ENCODE measurements at regions not wholly inside any gene's neighbourhood (a gene's known extent, or its start where the extent isn't known, plus 50 kb on each side); places are given as distances from the start of the nearest gene placed in this dataset.
"Not testable (repeated sequence)": the region's sequence is repeated elsewhere in the genome, so short reads cannot be mapped to it uniquely, and the experiment has no call there.

GRCh38 chr2:166727095-166727494 is 161.2 kb upstream of the XIRP2 start:
- no peak for DNase-seq

GRCh38 chr2:166725927-166726924 is 162.1 kb upstream of the XIRP2 start:
- DNase-seq: no peak

- DNase-seq: no peak
Observed at GRCh38 chr2:166716968-166717367, 171.3 kb upstream of the XIRP2 start.

GRCh38 chr2:166700079-166700478 is 188.2 kb upstream of the XIRP2 start:
- no peak for DNase-seq

- DNase-seq: no peak
Observed at GRCh38 chr2:166695154-166695553, 193.1 kb upstream of the XIRP2 start.

- not testable (repeated sequence) for DNase-seq
Observed at GRCh38 chr2:166686057-166686456, 192.0 kb upstream of the SCN7A start.

- no peak for DNase-seq
Observed at GRCh38 chr2:166677996-166678395, 183.9 kb upstream of the SCN7A start.

GRCh38 chr2:166676716-166677115 is 182.7 kb upstream of the SCN7A start:
- DNase-seq: no peak

GRCh38 chr2:166675553-166675952 is 181.5 kb upstream of the SCN7A start:
- DNase-seq: no peak

GRCh38 chr2:166673986-166674385 is 179.9 kb upstream of the SCN7A start:
- no peak for DNase-seq

GRCh38 chr2:166671801-166672200 is 177.8 kb upstream of the SCN7A start:
- no peak for DNase-seq

- peak; percentile 23 for DNase-seq
Observed at GRCh38 chr2:166671235-166671634, 177.2 kb upstream of the SCN7A start.

- DNase-seq: peak; percentile 63
Observed at GRCh38 chr2:166665991-166666940, 172.2 kb upstream of the SCN7A start.

- DNase-seq: no peak
Observed at GRCh38 chr2:166661824-166662223, 167.8 kb upstream of the SCN7A start.

GRCh38 chr2:166661391-166661790 is 167.3 kb upstream of the SCN7A start:
- DNase-seq: no peak

GRCh38 chr2:166658901-166659300 is 164.9 kb upstream of the SCN7A start:
- no peak for DNase-seq

- peak; percentile 50 for DNase-seq
Observed at GRCh38 chr2:166653185-166653813, 159.2 kb upstream of the SCN7A start.

GRCh38 chr2:166651991-166652390 is 157.9 kb upstream of the SCN7A start:
- no peak for DNase-seq

GRCh38 chr2:166651080-166651675 is 157.1 kb upstream of the SCN7A start:
- DNase-seq: peak; percentile 70

- no peak for DNase-seq
Observed at GRCh38 chr2:166647935-166648334, 153.9 kb upstream of the SCN7A start.

GRCh38 chr2:166643980-166644379 is 149.9 kb upstream of the SCN7A start:
- DNase-seq: no peak

- DNase-seq: not testable (repeated sequence)
Observed at GRCh38 chr2:166641516-166641915, 147.5 kb upstream of the SCN7A start.
